GM18499 (cell line): ENCODE measurements at regions not wholly inside any gene's neighbourhood (a gene's known extent, or its start where the extent isn't known, plus 50 kb on each side); places are given as distances from the start of the nearest gene placed in this dataset.
"Not testable (repeated sequence)": the region's sequence is repeated elsewhere in the genome, so short reads cannot be mapped to it uniquely, and the experiment has no call there.

Experiments
- ATAC-seq: cut with Tn5 transposase; IDR thresholded peaks from one replicate; pipeline ENCODE4 v1.9.1; 2021; ENCODE audit warnings: moderate number of reproducible peaks; ENCODE audit not compliant: insufficient read depth, unreplicated experiment

DNA sequence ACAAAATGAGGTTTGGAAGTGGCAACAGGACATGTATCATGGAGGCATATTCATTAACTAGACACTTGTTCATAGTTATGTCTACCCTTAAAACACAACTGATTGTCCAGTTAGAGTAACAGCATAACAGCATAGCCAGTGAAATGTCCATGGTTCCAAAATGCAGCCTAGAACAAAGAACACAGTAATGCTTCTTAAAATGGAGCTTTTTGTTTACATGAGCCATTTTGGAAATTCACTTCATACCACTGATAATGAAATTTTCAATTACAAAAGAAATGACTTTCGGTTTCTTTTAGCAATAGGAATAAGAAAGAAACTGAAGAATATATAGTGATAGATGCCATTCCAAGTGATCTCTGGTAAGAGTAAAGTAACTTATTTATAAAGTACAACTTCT is 111.1 kb upstream of the DST start:
- no peak for ATAC-seq

DNA sequence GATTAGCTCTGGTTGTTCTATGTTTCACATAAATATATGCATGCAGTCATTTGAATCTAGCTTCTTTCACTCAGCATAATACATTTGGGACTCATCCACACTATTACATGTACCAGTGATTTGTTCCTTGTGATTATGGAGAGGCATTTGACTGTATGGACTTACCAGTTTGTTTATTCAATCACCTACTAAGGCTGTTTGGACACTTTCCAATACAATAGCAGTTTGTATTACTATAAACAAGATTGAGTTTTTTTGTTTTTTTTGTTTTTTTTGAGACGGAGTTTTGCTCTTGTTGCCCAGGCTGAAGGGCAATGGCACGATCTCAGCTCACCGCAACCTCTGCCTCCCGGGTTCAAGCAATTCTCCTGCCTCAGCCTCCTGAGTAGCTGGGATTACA is 109.8 kb upstream of the DST start:
- ATAC-seq, result no peak

DNA sequence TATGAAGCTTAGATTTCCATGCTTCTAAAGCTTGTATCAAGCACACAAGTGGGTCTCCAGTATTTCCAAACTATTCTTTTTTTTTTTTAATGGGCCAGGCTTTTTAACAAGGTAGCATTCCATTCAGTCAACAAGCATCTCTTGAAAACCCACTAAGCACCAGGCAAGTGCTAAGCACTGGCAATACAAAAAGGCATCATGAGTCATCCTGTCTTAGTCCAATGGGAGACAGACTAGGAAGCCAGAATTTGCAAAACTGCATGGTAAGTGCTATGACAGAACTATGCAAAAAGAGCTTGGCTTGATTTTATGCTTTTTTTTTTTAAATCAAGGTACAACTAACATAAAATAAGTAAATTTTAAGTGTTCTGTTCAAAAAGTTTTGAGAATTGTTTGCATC is 109.3 kb upstream of the DST start:
- no peak for ATAC-seq

DNA sequence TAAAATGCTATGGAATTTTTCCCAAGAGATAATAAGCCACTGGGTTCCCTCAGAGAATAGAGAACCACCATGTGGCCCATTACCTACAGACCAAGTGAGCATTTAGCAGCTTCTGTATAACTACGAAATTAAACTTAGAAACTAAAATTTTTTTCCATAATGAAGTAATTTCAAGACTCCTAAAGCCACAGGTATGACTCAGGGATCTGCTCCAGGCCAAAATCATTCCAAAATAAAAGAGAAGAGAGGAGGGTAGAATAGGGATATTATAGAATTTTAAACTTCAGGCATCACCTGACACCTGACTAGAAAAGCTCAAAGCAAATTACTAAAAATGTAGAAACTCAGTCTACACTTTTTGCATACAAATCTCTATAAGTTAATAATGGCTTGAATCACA is 108.9 kb upstream of the DST start:
- no peak for ATAC-seq

DNA sequence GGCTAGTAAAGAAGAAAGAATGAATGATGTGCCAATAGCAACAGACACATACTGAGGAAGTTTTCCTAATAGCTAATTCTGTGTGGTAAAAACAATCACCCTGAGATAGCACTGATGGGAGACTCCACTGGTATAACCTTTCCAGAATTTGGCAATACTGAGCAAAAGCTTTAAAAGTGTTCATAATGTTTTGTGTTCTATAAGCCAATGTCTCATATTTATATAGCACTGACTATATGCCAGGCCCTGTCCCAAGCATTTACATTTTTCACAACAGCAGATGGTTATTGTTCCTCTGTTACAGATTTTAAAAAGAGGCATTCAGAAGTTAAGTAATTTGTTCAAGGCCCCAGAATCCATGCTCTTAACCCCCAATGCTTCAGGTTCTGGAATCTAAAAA is 108.0 kb upstream of the DST start:
- ATAC-seq, result no peak

DNA sequence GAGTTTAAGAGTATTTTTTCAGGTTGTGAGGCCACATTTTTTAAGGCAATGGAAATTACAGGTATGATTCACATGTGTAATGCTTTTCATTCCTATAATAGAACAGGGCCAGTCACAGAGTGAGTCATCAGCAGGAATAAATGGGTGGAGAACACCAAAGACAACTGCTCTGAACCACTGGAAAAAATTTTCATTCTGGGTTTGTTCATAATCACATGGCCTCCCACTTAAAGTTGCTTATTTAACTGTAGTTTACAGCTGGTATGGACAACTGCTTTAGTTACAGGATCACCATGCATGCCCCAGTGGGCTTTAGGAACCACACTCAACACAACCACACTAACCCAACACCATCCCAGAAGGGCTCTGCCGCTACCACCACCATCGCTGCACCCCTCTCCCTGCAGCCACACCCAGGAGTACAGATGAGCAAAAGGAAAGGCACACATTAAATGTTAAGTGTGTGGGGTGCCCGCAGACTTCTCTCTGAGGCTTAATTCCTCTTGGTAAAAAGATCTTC is 107.0 kb upstream of the DST start:
- no peak for ATAC-seq

DNA sequence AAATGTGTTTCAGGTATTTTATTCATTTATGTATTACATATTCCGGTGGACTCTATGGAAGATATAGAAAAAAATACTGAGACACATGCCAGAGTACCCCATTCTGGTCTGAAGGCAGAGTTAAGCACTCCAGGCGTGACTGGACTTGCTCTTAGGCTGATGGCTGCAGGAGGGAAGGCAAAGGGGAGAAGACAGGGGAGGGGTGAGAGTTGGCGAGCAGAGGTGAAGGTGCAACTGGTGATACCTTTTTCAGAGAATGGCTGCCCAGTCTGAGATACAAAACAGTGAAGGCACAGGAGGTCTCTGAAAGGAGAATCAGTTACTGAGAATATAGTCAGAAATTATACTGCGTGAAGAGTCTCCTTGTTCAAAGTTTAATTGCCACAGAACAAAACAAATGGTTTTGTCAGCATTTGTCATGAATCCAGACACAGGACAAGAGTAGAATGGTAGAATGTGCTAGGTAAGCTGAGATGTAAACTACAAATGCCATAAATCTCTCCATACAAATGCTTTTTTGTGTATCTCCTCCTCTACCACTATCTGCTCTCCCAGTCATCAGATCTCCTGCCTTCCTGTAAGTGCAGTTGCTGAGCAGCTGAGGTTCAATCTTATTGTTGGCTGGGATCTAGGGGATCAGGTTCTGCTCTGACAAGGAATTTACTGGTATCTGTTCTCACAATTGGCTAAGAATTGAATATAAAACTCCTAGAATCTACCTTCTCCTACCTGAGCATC is 104.2 kb upstream of the DST start:
- ATAC-seq, result no peak

DNA sequence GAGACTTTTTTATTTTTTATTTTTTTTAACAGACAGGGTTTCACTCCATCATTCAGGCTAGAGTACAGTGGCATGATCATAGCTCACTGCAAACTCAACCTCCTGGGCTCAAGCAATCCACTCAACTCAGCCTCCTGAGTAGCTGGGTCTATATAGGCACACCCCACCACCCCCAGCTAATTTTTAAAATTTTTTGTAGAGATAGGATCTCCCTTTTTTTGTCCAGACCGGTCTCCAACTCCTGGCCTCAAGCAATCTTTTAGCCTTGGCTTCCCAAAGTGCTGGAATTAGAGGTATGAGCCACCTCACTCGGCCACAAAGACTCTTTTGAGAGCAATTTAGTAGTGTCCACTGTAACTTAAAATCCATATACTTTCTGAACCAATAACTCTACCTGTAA is 103.3 kb upstream of the DST start:
- ATAC-seq, result no peak

DNA sequence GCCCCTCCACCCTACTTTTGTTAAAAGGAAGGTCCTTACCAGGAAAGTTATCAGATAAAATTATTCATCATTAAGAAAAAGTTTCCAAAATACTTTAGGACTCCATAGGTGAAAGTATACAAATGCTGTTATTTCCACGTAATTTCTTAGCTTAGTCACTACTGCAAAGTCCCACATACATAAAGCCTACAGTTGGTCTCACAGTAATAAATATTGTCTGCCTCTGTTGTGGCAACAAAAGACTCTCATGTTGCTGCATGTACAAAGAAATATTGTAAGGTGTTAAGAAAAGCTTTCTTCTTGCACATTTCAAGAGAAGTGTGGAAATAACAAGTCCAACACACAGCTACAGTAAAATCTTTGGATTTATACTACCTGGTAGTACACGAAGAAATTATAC is 102.4 kb upstream of the DST start:
- ATAC-seq, result no peak

DNA sequence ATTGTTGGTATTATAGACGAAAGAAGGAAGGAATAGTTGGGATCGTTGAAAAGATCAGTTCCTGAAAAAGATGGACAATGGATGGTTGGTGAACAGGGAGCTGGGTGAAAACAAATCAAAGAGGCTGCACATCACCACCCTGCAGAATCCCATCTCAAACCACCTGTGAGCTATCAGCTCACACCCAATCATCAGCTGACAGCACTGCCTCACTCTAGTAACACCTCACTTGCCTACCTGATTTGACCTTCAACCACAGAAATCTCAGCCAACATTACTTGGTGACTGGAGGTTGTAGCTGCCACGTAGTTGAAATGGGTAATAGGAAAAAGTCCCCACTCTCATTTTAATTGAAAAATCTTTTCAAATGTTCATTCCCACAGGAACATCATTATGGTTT is 101.8 kb upstream of the DST start:
- no peak for ATAC-seq

DNA sequence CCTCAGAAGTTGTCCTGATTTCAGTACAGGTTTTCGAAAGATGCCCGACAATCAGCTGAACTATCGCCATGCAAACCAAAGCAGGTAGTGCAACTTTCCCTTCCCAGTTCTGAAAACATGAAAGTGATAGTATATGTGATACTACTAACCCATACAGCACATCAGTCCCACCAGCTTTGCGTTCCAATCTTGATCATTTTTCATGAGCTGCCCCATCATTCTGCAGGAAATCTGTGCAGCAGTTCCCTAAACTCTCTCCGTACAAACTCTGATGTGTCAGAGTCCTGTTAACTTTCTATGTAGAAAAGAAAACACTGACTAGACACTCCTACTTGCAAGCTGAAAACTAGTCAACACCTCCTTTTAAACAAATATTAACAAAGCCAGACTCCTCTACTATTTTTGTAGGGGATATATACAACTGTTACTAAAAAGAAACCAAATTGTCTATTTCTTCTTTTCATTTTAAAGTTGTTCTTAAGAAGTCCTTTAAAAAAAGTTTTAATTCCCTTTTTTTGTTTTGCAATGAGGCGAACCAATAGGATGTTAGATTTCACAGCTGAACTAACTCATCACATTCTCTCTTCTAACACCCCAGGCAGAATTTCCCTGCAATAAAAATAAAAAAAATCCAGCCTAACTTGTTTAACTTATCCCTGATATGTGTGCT is 99.6 kb upstream of the DST start:
- ATAC-seq, result peak; percentile 76

DNA sequence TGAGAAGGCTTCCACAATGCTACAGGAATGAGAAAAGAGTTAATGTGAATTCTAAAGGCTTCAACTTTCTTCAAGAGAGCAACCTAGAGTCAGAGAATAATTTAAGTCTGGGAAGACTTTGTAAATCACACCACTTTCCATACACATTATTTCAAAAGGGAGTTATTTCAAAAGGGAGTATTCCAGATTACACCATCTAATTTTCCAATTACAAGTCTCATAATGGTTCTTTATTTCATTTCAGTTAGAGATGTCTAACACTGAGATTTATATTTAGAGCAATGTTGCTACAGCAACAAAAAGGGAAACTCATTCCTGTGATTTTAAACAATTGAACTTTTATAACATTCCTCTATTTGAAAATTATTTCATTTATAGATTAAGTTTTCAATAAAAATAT is 98.8 kb upstream of the DST start:
- no peak for ATAC-seq

DNA sequence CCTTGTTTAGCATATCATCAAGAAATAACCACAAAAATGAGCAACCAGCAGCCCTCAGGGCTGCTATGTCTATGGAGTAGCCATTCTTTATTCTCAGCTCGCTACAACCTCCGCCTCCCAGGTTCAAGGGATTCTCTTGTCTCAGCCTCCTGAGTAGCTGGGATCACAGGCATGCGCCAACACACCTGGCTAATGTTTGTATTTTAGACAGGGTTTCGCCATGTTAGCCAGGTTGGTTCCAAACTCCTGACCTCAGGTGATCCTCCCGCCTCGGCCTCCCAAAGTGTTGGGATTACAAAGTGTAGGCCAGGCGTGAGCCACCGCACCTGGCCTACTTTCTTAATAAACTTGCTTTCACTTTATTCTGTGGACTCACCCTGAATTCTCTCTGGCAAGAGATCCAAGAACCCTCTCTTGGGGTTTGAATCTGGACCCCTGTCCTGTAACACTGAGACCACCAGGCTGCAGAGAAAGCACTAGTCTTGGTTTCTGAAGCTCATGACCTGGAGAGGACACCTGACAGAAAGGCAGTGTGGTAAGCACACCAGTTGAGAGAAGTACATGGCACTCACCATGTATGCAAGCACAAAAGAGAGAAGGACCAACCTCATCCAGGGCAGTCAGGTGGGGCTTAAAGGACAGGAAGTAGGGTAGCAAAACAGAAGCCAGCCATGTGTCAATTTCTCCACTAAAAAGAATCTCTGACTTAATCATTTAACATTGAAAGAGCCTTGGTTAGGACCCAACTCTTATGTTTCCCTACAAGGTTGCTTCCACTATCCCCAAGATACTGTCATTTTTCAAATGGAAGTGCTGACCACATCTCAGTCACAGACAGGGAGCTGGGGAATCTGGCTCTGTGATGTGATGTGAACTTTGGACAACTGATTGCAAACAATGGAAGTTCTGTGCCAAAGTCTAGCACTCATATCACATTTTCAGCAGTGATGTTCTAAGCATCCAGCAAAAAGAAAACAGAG is 97.4 kb upstream of the DST start:
- ATAC-seq, result no peak

DNA sequence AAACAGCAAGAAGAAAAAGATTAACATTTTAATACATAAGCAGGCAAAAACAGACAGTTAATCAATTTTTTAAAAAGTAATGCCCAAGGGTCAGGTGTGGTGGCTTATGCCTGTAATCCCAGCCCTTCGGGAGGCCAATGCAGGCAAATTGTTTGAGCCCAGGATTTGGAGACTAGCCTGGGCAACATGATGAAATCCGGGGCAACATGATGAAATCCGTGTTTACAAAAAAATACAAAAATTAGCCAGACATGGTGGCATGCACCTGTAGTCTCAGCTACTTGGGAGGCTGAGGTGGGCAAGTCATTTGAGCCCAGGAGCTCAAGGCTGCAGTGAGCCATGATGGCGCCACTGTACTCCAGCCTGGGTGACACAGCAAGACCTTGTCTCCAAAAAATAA is 94.1 kb upstream of the DST start:
- ATAC-seq, result no peak

DNA sequence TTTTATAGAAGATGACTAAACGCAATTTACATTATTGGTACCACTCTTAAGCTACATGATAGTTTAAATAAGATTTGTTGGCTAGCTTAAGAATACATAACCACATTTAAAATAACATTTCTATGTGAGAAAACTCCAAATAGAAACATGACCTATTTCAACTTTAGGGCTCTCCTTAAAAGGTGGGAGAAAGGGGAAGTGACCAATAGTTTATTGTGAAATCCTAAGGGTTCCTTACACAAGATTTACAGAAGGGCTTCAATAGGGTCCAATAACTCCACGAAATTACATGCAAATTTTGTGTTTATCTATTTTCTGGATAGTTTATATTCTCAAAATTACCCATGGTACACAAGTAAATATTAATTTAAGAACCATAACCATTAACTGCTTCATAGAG is 91.6 kb upstream of the DST start:
- no peak for ATAC-seq

DNA sequence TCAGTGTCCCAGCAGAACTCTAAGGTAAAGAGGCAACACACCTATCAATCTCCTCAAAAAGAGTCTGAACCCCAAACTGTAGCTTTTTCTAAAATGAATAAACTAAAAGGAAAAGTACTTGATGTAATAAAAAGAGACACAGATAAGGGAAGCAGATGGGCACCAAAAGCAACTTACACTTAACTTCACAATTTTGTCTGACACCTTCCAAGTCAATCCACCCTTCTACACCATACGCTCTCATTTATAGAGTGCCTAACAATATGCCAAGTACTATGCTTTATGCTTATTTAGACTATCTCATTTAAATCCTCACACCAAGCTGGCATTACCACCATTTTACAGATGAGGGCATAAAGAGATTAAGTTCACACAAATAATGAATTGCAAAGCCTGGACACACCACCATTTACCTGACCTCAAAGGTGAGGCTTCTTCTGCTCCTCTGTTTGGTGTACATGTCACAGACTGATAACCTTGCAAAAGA is 90.6 kb upstream of the DST start:
- no peak for ATAC-seq

DNA sequence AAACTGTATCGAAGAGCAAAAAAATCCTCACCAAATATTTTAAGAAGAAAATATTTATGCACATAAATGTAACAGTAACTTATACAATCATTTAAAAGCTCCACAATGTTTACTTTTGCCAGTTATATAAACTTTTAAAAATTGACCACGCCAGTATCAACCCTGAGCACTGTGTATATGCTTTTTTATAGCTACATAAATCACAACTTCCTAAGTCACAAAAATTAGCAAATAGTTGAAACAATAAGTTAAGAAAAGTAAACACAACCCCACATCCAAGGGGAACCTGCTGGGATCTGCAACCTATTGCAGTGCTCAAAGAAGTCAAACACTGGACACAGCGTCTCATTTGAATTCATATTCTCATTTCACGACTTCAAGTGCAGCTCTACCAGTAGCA is 89.8 kb upstream of the DST start:
- ATAC-seq, result no peak

DNA sequence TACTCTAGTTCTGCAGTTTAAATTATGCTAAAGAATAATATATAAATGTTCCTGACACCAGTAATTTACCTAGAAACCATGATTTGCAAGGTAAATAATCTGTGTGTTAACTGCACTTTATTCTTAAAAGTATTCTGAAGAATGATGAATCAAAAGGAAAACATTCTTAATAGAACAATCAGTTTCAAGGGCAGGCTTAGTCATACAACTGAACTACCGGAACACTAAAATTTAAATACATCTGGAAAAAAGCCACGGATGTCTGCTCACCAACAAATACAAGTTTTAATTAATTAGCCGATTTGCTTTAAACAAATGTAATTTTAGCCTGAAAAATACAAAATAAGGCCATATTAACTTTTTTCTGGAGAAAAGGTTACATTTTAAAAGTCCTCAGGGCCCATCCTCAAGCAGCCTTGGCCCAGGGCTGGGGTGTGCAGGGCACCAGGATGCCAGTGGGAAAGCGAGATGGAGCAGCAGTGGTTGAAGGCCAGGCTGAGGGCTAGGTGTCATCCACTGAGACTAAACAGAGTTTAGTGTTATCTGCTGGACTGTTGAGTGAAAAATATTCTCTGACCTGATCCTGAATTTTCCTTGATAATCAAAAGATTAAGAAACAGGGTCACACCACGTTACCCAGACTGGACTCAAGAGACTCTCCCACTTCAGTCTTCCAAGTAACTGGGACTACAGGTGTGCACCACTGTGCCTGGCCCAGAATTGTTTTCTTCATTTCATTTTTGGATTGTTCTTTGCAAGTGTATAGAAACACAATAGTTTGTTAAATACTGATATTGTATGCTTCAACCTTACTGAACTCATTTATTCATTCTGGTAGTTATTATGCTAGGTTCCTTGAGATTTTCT is 88.2 kb upstream of the DST start:
- no peak for ATAC-seq

DNA sequence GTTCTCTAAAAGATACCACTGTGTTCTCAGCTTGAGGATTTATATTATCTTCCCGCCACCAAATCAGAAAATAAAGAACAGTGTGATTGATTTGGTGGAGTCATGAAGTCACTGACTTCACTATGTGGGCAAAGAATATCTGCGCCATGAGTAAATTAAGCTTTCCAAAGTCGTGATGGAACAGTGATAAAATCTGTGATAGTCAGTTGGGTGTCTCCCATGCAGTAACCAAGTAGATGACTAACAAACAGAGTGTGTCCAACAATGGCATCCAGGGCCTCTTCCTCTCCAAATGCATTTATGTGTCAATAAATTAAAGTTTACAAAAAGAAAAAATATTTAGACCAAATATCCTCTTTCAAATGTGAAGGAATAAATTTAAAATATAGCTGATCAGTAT is 87.0 kb upstream of the DST start:
- ATAC-seq, result no peak

DNA sequence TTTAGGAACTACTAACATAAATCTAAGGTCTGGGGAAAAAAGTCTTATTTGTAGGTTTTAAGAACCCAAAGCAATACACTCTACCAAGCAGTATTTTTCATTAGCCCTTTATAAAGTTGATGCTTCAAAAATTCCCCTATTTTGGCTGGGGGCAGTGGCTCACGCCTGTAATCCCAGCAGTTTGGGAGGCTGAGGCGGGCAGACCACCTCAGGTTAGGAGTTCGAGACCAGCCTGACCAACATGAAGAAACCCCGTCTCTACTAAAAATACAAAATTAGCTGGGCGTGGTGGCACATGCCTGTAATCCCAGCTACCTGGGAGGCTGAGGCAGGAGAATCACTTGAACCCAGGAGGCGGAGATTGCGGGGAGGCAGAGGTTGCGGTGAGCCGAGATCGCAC is 86.5 kb upstream of the DST start:
- ATAC-seq, result not testable (repeated sequence)
